ENCODE measurements at regions not wholly inside any gene's neighbourhood (a gene's known extent, or its start where the extent isn't known, plus 50 kb on each side); places are given as distances from the start of the nearest gene placed in this dataset.

DNA sequence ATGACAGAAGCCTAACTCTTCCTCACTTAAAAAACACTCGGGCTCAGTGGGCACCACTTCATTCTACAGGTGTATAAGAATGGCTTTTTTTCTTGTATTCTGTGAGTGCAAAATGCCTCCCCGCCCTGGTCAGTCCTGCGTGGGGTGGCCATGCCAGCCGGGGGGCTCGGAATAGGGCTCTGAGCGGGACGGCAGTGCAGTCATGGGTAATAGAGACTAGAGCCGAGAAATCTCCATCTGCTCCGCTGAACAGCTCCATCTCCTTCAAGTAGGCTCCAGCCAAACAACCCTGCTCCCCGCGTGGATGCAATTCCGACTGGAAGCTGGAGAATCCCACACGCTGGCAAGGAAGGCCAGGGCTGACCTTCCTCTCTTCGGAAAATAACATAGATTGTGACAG lies 317.0 kb upstream of the IRX4 start:
- DNase-seq = no peak

DNA sequence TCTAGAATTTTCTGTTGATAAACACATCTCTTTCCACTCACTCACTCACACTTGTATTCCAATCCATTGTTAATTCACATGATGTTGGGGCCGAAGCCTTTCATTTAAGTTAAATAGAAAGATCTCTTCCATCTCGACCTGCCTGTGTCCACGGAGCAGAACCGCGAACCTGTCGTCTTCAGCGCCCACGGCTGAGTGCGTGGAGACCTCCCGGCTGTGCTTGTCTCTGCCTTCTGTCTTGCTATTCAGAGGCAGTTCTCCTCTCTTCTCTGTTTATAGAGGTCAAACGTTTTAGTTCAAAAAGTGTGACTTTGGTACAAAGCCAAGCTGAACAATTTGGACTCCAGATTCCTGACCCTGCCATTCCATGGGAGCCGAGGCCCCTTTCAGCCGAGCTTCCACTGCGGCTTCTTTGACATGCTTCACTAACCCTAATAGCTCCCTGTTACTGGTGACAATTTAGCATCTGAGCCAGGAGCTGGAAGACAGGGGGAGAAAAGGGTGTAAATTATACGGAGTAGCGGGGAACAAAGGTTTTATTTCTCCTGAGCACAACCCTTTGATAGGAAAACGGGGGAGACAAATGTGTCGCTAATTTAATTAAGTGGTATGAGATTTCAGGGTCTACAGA lies 314.4 kb upstream of the IRX4 start:
- no peak for DNase-seq

DNA sequence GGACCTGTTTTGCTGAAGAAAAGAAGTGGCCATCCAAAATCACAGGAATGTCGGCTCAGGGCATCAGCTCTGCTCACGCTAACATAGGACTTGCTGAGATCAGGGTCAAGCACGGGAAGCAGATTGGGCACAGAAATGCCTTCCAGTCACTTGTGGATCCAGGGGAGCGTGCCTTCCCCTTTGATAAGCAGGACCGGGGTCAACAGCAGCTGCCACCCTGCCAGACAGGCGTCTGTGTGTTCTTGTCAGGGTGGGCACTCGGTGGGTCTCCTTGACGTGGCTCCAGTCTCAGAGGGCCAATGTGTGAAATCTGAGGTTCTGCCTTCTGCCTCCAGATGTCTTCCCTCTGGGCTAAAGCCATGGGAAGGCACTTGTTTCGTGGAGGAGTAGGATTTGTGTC lies 313.7 kb upstream of the IRX4 start:
- DNase-seq = no peak

DNA sequence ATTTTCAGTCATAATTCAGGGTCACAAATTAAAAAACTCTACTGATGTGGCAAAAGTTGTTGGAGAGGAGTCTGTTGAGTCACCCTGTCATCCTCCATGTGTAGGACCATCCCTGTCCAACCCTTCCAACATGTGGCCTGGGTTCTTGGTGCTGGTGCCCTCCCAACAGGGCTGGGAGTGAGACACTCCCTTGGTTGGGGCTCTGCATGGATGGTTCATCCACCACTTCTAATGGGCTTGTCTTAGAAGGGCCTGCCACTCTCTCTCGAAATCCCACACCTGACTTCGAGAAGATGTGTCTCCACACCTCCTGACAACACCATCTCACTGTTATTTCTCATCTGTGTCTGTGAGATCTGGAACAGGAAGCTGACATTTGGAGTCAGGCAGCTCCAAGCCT lies 312.2 kb upstream of the IRX4 start:
- DNase-seq = no peak

DNA sequence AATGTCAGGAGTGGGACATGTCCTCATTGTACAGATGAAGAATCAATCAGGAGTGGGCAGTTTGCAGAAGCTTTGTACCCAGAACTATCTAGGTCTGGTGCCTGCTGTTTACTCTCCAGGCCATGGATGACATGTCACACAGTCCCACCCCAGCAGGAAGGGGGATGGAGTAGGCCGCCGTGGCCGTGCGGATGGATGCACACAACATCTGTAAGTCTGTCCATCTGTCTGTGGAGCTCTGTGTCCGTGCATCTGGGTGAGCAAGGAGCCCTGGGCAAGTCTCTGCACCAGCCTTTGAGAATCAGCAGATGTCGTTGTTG lies 311.5 kb upstream of the IRX4 start:
- no peak for DNase-seq

DNA sequence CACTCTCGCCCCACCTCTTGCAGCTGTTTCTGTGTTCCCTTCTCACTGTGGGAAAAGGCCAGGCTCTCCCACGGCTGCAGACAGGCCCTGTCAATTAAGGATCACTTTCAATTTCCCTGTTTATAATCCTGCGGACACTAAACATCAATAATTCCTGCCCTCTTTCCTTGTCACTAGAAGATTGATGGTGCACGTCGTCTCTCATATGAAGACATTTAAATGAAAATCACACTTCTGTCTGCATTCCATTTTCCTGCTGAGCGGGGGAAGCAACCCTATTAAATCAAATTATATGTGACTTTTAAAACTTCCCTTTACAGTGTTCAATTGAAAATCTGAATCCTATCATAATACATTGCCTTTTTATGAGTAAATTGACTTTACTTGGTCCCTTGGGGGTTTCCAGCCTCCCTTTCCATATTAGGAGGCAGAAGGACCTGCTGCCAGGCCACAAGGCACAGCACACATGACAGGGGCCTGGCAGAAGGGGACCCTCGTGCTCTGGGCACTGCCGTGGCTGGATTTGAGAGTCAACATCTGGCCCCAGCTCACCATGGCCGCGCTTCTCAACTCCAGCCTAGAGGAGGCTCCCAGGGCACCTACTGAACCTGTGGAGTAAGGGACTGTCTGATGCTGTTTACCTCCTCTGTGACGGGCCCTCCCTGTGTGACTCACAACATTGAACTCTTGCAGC lies 311.0 kb upstream of the IRX4 start:
- DNase-seq = no peak

DNA sequence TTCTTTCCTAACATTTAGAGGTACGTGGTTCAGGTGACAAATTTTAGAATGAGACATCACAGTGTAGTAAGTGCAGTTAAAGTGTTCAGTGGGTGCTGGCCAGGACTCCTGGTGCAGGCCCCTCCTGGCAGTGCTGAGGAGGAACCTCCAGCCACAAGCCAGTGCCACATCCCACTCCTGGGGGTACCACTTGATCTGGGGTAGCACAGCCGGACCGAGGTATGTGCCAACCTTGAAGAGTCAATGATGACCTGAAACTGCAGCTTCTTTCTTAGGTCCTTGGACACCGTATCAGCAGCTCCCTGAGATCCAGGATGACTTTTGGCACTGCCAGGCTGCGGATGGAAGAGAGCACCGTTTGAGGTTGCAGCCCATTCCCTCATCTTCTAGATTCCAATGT lies 310.4 kb upstream of the IRX4 start:
- no peak for DNase-seq

DNA sequence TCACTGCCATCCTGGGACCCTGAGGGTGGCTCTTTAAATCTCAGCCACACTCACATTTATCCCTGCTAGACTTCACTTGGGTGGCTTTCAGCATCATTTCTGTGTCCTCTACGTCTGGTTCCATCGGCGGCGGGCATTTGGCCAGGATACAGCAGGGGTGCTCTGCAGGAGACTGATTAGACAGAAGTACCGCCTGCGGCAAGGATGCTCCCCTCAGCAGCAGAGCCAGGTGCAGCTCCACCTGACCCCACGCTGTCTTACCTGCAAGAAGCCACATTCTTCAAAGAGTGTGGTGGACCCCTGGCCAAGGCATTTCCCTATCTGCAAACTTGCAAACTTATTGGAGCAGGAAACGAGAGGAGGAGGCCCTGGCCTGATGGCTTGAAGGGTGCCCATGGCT lies 309.8 kb upstream of the IRX4 start:
- no peak for DNase-seq

DNA sequence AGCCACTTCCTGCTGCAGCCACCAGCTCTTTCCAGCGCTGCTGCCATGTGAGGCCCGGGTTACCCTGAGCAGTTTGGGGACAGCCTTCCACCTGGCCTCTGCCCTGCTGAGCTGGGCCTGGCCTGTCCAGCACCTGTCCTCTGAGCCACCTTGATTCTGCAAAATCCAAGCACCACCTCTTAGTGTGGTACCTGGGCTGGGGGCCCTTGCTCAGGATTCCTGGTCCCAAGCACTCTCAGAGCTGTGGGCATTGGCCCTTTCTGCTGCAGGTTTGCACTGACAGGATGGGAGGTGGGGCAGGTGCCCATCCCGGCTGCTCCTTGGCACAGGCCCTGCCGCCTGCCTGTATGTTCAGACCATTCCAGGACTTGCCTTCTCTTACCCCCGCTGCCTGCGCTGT lies 309.2 kb upstream of the IRX4 start:
- no peak for DNase-seq

DNA sequence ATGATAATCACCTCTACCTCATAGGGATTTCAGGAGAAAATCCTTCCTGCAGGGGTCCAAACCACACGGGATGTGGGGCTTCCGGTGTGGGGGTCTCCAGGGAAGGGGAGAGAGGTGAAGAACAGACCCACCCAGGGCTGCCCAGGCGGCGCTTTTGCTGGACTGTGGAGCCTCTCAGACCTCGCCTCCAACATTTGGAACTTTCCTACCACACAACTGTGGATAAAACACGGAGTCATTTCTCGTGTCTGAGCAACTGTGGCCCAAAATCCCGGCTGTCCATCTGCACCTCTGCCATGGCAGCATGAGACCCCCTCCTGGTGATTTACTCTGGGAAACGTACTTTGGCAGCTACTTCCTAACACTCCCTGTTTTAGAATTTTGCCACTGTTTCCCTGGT lies 307.8 kb upstream of the IRX4 start:
- DNase-seq = no peak

DNA sequence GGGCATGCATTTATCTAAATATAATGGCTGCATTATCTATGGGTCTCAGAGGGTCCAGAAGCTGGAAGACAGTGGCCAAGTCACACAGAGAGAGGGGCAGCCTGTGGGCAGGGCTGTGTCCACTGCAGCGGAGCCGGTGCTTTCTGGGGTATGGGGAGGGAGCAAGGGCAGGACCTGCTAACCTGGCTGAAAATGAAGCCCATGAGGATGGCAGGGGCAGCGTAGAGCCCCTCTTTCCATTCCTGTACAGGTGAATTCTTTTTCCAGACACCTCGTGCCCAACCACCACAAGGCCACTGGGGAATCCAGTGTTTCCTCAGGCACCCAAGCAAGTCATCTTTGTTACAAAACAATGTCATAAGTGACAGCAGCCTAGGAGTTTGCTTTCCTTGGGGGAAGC lies 305.9 kb upstream of the IRX4 start:
- DNase-seq = no peak

DNA sequence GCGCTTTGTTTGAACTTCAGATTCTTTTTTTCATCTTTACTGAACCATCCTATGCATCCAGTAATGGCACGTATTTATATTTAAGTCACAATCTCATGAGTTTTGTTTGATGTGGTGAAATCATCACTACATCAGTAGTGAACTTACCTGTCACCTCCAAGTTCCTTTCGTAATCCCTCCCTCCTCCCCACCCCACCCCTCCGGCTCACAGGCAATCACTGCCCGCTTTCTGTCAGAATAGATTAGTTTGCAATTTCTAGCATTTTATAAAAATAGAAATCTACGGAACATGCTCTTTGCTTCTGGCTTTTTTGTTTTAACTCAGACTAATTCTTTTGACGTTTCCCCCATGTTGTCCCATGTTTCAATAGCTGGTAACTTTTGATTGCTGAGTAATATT lies 305.4 kb upstream of the IRX4 start:
- no peak for DNase-seq

DNA sequence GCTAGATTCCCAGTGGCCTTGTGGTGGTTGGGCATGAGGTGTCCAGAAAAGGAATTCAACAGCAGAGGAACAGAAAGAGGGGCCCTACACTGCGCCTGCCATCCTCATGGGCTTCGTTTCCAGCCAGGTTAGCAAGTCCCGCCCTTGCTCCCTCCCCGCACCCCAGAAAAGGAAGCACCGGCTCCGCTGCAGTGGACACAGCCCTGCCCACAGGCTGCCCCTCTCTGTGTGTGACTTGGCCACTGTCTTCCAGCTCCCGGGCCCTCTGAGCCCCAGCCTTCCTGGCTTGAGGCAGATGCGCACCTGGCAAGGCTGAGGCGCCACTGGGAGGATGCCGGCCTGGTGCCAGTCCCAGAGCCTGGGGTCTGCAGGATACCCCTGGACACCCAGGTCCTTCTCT lies 305.0 kb upstream of the IRX4 start:
- no peak for DNase-seq

DNA sequence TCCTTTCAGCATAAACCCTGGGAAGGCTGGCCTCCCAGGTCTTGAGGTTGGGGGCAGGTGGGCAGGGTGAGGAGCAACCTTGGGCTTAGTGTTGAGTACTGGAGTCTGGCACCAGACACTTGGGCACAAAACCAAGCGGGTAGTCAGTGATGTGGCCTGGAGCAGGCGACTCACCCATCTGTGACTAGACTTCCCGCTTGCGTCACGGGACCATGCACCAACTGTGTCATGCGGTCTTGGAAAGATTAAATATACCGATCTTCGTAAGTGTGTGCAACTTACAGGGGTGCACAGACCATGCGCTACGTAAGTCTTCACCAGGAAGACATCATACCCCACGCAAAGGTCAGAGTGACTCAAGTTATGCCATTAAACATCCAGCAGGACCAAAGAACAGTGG lies 304.4 kb upstream of the IRX4 start:
- DNase-seq = no peak

DNA sequence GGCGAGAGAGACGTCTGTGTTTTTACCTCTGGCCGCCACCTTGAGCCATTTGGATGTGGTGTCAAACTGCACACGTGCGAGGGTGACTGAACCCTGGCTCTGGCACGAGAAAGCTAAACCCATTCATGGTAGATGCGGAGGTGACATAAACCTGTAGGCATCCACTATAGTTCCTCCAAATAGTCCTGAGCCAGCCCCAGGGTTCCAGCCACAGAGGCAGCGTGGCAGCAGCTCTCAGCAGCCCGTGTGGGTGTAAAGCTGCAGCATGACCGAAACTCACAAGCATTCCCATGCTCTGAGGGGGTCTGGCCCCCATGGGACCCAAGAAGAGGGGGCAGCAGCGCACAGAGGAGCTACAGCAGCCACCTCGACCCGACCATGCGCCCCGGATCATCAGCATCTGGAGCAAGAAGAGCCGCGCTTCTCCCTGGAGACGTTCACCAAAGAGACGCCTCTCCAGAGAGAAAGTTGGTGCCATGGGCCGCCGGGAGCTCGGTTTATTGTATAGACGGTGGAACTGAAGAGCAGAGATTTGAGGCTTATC lies 303.8 kb upstream of the IRX4 start:
- DNase-seq = no peak

DNA sequence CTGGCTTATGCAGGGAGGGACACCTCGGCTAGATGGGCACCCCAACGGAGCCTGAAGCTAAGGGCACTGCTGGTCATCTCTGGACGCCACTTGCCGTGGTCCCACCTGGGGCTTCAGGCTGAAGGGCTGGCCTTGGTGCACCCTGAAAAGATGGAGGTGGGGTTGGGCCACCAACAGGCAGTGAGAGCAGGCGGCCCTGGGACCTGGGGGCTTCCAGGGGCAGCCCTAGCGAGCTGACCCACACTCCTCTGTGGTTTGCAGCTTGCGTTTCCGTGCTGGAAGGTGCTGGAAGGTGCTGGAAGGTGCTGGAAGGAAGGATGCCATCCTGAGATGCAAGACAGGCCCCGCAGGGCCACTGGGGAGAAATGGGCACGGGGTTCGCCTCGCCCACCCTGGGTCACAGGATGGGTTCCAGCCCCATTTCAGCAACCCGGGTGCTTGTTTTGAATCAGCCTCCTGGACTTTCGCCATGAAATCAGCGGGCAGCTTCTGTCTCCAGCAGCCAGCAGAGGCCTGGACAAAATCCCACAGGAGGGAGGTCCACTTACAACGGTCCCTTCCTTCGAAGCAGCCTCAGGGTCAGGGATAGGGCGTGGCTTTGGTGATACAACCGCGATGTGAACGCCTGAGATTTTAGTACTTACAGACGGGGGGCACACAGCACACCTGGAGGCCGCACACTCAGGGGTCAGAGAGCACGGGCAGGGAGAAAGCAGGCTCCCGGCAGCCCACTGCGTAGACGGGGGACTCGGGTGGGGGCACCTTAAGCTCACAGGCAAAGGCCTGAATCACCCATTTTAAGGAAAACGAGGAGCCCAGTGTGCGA lies 303.1 kb upstream of the IRX4 start:
- DNase-seq = no peak

DNA sequence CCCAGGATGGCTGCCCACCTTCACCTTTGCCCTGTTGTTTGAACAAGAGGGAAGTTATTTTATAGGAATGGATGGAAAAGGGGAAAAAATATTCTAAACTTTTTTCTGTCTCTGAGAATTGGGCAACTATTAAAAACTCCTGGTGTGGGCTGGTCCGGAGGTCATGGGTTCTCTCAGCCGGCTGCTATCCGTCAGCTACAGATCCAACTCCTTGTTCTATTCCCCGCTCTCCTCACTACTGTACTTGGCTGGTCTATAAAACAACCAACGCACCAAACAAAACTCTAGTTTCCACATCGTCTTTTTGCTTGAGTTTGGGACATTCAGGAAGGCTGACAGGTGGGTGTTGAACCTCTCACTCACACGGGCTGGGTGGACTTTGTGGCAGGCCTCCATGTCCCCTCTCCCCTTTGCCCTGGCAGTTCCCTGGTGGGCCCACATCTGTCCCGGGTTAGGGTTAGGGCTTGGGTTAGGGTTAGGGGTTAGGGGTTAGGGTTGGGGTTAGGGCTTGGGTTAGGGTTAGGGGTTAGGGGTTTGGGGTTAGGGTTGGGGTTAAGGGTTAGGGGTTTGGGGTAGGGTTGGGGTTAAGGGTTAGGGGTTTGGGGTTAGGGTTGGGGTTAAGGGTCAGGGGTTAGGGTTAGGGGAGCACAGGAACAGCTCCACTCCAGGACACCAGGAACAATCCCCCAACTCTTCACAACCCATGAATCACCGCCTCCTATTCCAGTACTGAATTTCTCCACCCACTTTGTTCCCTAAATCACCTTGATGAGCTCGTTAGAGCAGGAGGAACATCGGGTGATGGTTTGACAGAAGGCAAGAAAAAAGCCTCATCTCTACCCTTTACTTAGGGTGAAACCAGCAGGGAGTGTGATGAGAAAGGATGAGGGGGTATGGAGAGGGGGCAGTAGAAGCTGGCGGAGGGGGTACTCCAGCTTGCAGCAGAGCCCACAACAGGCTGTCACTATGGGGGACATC lies 302.1 kb upstream of the IRX4 start:
- no peak for DNase-seq

DNA sequence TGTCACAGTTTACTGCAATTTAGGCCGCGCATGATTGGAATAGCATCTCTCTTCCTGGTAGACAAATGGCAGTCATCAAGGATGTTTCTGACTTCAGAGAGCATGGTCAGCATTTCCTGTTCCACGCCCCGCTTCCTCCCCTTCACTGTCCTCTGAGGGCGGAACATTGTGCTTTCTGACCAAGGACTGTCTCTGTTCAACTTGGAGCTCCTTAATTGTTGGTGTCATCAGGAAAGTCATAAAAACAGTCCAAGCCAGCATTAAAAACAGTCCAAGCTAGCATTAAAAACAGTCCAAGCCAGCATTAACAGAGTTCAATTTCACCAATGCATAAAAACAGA lies 301.3 kb upstream of the IRX4 start:
- no peak for DNase-seq

DNA sequence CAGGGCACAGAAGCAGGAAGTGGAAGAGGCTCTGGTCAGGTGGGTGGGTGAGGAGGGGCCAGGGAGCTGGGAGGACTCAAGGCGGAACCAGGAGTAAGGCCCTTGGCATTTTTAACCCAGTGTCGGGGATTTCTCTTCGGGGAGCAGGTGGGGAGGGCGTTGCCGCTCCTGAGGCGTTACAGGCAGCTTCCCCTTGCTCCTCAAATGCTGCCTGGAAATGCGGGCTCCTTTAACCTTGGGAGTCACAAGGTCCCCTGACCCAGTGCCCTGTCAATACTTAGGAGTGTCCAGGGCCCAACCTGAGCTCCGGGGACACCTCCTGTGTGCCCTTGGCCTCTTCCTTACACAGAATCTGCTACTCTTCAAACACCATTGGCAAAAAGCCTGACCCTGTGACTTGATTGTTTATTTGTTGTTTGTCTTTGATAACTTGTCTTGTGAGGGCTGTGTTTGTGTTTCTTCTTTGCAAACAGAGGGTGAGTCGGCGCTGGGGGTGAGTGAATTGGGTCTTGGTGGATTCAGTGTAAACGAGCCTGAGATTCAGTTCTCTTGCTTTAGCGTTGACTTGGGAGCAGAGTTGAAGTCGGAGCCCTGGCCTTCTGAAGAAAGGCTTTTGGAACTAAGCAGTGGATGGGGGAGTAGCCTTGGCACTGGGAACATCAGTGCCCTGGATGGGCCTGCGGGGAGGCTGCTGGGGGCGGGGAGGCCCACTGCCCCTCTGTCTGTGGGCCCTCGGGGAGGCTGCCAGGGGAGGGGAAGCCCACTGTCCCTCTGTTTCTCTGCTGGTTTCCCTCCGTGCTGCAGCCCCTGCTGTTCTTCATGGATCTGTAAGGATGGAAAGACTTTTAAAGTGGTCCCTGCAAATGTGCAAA lies 300.7 kb upstream of the IRX4 start:
- no peak for DNase-seq

DNA sequence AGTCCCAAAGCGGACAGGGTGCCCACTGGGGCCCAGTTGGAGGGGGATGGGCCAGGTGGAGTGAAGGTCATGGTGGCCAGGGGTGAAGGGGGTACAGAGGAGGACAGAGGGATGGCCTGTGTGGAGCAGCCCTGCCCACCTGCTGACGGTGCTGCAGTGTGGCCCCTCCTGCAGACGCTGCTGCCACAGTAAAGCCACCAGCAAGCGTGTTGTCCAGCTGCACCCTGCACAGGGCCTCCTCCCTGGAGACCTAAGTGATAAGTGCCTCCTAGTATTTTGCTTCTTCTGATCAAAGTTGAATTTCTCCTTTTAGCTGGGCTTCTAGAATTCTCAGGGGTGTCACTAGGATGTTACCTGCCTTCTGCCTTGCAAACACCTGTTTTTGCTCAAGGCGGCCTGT lies 299.3 kb upstream of the IRX4 start:
- DNase-seq = no peak

DNA sequence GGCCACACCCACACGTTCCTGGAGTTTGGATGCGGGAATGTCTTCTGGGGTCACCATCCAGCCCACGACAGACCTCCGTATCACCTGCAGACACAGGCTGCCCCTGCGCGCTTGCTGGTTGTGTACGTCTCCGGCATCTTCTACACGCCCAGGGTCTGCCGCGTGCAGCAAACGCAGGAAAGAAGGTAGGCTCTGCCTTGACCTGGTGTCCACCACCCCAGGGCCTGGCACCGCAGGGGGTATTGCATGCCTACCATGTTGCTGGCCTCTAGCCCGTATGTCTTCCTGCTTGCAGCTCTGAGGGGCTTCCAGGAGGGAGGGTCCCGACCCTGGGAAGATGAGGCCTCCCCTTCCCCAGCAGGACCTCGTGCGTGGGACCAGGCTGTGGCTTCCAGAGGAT lies 298.8 kb upstream of the IRX4 start:
- no peak for DNase-seq

DNA sequence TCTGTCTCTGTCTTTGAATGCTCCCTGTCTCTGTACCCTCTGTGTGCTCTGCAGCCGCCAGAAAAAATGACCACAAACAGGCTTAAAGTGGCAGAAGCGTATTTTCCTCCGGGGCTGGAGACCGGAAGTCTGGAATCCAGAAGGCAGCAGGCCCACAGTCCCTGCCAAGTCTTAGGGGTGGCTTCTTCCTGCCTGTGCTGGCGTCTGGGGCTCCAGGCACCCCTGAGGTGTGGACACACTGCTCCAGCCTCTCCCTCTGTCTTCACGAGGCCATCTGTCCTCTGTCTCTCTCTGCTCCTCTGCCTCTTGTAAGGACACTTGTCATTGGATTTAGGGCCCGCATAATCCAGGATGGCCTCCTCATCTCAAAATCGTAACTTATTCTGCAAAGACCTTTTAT lies 298.4 kb upstream of the IRX4 start:
- DNase-seq = no peak

Data from T-helper 2 cell (primary cell).